Breast epithelium (tissue), 4 donors: ENCODE measurements at regions not wholly inside any gene's neighbourhood (a gene's known extent, or its start where the extent isn't known, plus 50 kb on each side); places are given as distances from the start of the nearest gene placed in this dataset.
"Not testable (repeated sequence)": the region's sequence is repeated elsewhere in the genome, so short reads cannot be mapped to it uniquely, and the experiment has no call there.

Experiments used
- DNase-seq, 2 donors: peaks; one replicate each; pipeline ENCODE4 v3.0.0-alpha.2; 2019; ENCODE audit warnings: low spot score in 2 of 2
- H3K27ac ChIP-seq, 2 donors: fragments of 200-600 bp; sonication (generic) in 1 of 2; one replicate each; pipeline ENCODE4 v1.5.1; 2016 to 2019; ENCODE audit warnings: mild to moderate bottlenecking in 1 of 2
- H3K27me3 ChIP-seq, 2 donors: fragments of 200-600 bp; sonication (generic) in 1 of 2; one replicate each; pipeline versions ENCODE4 v1.5.1 to v1.6.0; 2017 to 2019; ENCODE audit warnings: control low read depth in 1 of 2, mild to moderate bottlenecking in 1 of 2
- H3K36me3 ChIP-seq: fragments of 200-600 bp; one replicate; pipeline ENCODE4 v1.5.1; 2019
- H3K4me1 ChIP-seq, 2 donors: fragments of 200-600 bp; sonication (generic); one replicate each; pipeline ENCODE4 v1.5.1; 2016 to 2019; ENCODE audit warnings: control low read depth in 1 of 2
- H3K4me3 ChIP-seq, 3 donors: fragments of 200-600 bp; sonication (generic); 1 replicate in 2 of 3; 2 replicates in 1 of 3; pipeline ENCODE4 v1.5.1; 2016 to 2019; ENCODE audit warnings: mild to moderate bottlenecking in 3 of 3, moderate library complexity in 2 of 3
- H3K9me3 ChIP-seq, 2 donors: fragments of 200-600 bp; sonication (generic) in 1 of 2; one replicate each; pipeline ENCODE4 v1.5.1; 2016 to 2019; ENCODE audit warnings: control low read depth in 1 of 2
- CTCF ChIP-seq, 3 donors: fragments of 450-650 bp; IDR thresholded peaks; one replicate each; pipeline ENCODE4 v1.5.1; 2016 to 2017; ENCODE audit warnings: antibody characterized with exemption in 3 of 3, mild to moderate bottlenecking in 3 of 3, moderate library complexity in 3 of 3
- POLR2A ChIP-seq: fragments of 450-650 bp; IDR thresholded peaks from one replicate; pipeline ENCODE4 v1.6.1; 2016; ENCODE audit warnings: antibody characterized with exemption, mild to moderate bottlenecking, moderate library complexity
- POLR2AphosphoS5 ChIP-seq, 3 donors: sonication (generic); formaldehyde crosslinking; IDR thresholded peaks; one replicate each; pipeline ENCODE4 v1.6.1; 2017; ENCODE audit warnings: antibody characterized with exemption in 3 of 3
- intact Hi-C: fragments of 100-400 bp; cut with DNase I; formaldehyde crosslinking; loops from one replicate; pipeline ENCODE4 v1.15.1; 2023; ENCODE audit warnings: low total_unique reads

GRCh38 chr12:84397263-84397662, 515.3 kb downstream of the SLC6A15 start:
- DNase-seq: no peak
- Histone ChIP-seq H3K4me3 (no peak overlapping the region), H3K36me3 (no peaks in the 10 kb centered on the region), H3K9me3 (no peaks in the 10 kb centered on the region), H3K27ac (no peak overlapping the region), H3K4me1 (no peaks in the 10 kb centered on the region), H3K27me3 (no peaks in the 10 kb centered on the region)
- intact Hi-C loops: no loop called here
- no peak for TF ChIP-seq POLR2A
- TF ChIP-seq POLR2AphosphoS5 (IDR thresholded peaks at IDR 0.05): no peak
- no peak for TF ChIP-seq CTCF (IDR thresholded peaks at IDR 0.05)

GRCh38 chr12:84391176-84391575, 521.4 kb downstream of the SLC6A15 start:
- not testable (repeated sequence) for DNase-seq

DNA sequence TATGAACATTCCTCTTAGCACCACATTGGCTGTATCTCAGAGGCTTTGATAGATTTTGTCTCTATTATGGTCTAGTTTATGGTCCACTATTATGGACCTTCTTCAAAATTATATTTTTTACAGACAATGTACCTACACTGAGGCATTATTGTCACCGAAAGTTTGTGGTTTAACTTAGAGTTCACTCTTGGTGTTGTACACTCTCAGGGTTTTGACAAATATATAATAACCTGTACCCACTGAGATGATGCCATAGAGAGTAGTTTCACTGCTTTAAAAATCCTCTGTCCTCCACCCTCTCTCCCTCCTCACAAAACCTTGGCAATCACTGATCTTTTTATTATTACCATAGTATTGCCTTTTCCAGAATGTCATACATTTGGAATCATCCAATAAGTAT, 528.2 kb downstream of the SLC6A15 start:
- Histone ChIP-seq H3K4me3 (no peak overlapping the region), H3K4me1 (no peaks in the 10 kb centered on the region), H3K27me3 (no peaks in the 10 kb centered on the region), H3K9me3 (peaks cover 0 to 17% of the 10 kb centered on the region in 2 donors), H3K36me3 (no peaks in the 10 kb centered on the region), H3K27ac (no peak overlapping the region)
- intact Hi-C loops: no loop called here
- DNase-seq: no peak
- TF ChIP-seq POLR2AphosphoS5 (IDR thresholded peaks at IDR 0.05): no peak
- TF ChIP-seq CTCF (IDR thresholded peaks at IDR 0.05): no peak
- no peak for TF ChIP-seq POLR2A

More at GRCh38 chr12:84391176-84391575, 521.4 kb downstream of the SLC6A15 start:
- H3K36me3 ChIP-seq, H3K4me1 ChIP-seq, H3K4me3 ChIP-seq, H3K27ac ChIP-seq, intact Hi-C loops, H3K27me3 ChIP-seq: not testable (repeated sequence)
- H3K9me3 ChIP-seq: peaks cover 0 to 11% of the 10 kb centered on the region in 2 donors

GRCh38 chr12:84382486-84382885, 530.1 kb downstream of the SLC6A15 start:
- intact Hi-C loops, DNase-seq, H3K4me1 ChIP-seq, H3K36me3 ChIP-seq, H3K27ac ChIP-seq, H3K4me3 ChIP-seq, H3K27me3 ChIP-seq: not testable (repeated sequence)
- peaks cover 0 to 17% of the 10 kb centered on the region in 2 donors for H3K9me3 ChIP-seq

DNA sequence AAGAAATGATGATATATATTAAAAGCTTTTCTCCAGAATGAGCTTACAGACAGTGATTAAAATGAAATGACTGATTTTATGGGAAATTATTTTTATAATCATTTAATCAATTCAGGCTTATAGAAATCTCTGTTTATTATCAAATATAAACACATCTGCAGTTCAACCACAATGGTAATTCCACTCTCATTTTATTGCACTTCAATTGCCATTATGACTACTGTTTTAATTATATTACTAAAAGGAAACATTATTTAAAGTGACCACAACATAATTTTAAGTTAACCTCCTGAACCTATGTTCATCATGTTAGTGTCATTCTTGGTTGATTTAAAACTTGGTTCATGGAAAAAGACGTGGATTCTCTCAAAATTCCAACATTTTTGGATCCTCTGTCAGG, 536.3 kb downstream of the SLC6A15 start:
- intact Hi-C loops: no loop called here
- Histone ChIP-seq H3K27ac (no peak overlapping the region), H3K4me1 (no peaks in the 10 kb centered on the region), H3K27me3 (no peaks in the 10 kb centered on the region), H3K36me3 (no peaks in the 10 kb centered on the region), H3K4me3 (no peak overlapping the region), H3K9me3 (peaks cover 0 to 3% of the 10 kb centered on the region in 2 donors)
- no peak for DNase-seq
- TF ChIP-seq POLR2A: no peak
- no peak for TF ChIP-seq CTCF (IDR thresholded peaks at IDR 0.05)
- no peak for TF ChIP-seq POLR2AphosphoS5 (IDR thresholded peaks at IDR 0.05)

GRCh38 chr12:84375449-84376170, 537.0 kb downstream of the SLC6A15 start:
- no peak overlapping the region for H3K4me3 ChIP-seq
- no peak for DNase-seq
- H3K9me3 ChIP-seq: no peaks in the 10 kb centered on the region
- H3K4me1 ChIP-seq: no peaks in the 10 kb centered on the region
- no peaks in the 10 kb centered on the region for H3K27me3 ChIP-seq
- H3K36me3 ChIP-seq: no peaks in the 10 kb centered on the region
- no peak overlapping the region for H3K27ac ChIP-seq
- no peak for TF ChIP-seq CTCF (IDR thresholded peaks at IDR 0.05)
- no peak for TF ChIP-seq POLR2AphosphoS5 (IDR thresholded peaks at IDR 0.05)
- no peak for TF ChIP-seq POLR2A
- intact Hi-C loops: no loop called here
